ENCODE measurements at regions not wholly inside any gene's neighbourhood (a gene's known extent, or its start where the extent isn't known, plus 50 kb on each side); places are given as distances from the start of the nearest gene placed in this dataset.

DNA sequence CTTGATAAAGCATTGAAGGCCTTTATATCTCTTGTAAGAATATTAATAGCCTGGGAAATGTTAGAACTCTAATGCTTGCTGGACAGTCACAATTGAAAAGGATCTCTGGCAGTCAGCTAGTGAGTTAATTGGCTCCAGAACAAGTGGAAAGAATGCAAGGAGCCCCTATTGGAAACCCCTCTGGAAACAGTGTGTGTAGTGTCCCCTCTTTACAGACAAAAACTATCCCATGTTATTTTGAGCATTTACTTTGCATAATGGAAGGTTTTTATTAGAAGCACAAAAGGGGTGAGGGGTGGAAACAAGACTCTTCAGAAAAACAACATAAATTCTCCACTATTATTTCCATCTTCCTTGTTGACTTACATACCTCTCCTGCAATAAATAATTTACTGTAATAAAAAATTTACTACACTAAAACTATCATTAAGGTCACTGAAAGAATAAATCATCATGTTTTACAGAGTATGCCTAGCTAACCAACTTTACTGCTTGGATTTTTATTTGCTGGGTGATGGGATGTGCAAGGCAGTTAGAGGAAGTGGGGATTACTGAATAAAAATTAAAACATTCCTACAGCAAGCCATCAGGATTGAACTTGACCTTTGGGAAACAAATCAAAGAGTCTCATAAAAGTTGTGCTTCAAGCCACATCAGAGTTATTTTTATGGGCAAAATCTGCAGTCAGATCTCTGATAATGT, 610.4 kb downstream of the TBC1D4 start:
- Histone ChIP-seq H3K4me3 (no peak overlapping the region), H3K36me3 (no peaks in the 10 kb centered on the region), H3K4me1 (no peaks in the 10 kb centered on the region), H3K9me3 (no peaks in the 10 kb centered on the region), H3K27me3 (ENCODE audit: low read depth) (no peaks in the 10 kb centered on the region), H3K27ac (no peak overlapping the region)
- TF ChIP-seq, protein P1, sequence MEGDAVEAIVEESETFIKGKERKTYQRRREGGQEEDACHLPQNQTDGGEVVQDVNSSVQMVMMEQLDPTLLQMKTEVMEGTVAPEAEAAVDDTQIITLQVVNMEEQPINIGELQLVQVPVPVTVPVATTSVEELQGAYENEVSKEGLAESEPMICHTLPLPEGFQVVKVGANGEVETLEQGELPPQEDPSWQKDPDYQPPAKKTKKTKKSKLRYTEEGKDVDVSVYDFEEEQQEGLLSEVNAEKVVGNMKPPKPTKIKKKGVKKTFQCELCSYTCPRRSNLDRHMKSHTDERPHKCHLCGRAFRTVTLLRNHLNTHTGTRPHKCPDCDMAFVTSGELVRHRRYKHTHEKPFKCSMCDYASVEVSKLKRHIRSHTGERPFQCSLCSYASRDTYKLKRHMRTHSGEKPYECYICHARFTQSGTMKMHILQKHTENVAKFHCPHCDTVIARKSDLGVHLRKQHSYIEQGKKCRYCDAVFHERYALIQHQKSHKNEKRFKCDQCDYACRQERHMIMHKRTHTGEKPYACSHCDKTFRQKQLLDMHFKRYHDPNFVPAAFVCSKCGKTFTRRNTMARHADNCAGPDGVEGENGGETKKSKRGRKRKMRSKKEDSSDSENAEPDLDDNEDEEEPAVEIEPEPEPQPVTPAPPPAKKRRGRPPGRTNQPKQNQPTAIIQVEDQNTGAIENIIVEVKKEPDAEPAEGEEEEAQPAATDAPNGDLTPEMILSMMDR (IDR thresholded peaks at IDR 0.05): no peak
- DNase-seq (no peak), ATAC-seq (no peak)
- intact Hi-C loops (cut with DNase I): no loop called here

DNA sequence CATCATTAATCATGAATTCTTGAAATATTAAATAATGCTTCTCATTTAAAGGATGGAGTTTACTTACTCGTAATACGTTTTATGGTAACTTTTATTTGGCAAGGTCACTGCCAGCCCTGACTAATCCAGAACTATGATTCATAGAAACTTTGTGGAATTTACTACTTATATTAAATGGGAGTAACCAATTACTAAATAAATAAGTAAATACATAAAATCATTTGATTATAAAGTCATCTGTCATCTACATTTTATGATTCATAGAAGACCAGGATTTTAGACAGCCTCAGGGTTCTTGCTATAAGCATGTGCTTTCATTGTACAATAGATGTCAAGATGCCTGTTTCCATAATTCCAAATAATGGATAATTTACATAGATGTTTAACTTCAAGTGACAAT, 611.1 kb downstream of the TBC1D4 start:
- no peak for DNase-seq
- Histone ChIP-seq H3K27me3 (ENCODE audit: low read depth) (no peaks in the 10 kb centered on the region), H3K4me3 (no peak overlapping the region), H3K36me3 (no peaks in the 10 kb centered on the region), H3K9me3 (no peaks in the 10 kb centered on the region), H3K4me1 (no peaks in the 10 kb centered on the region), H3K27ac (no peak overlapping the region)
- no peak for ATAC-seq
- intact Hi-C loops (cut with DNase I): no loop called here
- TF ChIP-seq, protein P1 (IDR thresholded peaks at IDR 0.05): no peak

DNA sequence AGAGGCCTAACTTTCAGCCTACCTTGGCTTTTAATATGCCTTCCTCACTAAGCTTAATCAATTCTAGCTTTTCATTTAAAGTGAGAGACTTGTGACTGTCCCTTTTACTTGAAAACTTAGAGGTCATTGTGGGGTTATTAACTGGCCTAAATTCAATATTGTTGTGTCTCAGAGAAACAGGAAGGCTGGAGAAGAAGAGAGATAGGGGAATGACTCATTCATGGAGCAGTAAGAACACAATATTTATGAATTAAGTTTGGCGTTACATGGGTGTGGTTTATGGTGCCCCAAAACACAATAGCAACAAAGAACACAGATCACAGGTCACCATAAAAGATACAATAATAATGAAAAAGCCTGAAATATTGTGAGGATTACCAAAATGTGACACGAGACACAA, 612.1 kb downstream of the TBC1D4 start:
- TF ChIP-seq, protein P1 (IDR thresholded peaks at IDR 0.05): no peak
- H3K9me3 ChIP-seq: no peaks in the 10 kb centered on the region
- ATAC-seq (no peak), DNase-seq (no peak)
- H3K4me1 ChIP-seq: no peaks in the 10 kb centered on the region
- intact Hi-C loops (cut with DNase I): no loop called here
- no peak overlapping the region for H3K27ac ChIP-seq
- no peaks in the 10 kb centered on the region for H3K27me3 ChIP-seq (ENCODE audit: low read depth)
- no peak overlapping the region for H3K4me3 ChIP-seq
- no peaks in the 10 kb centered on the region for H3K36me3 ChIP-seq

DNA sequence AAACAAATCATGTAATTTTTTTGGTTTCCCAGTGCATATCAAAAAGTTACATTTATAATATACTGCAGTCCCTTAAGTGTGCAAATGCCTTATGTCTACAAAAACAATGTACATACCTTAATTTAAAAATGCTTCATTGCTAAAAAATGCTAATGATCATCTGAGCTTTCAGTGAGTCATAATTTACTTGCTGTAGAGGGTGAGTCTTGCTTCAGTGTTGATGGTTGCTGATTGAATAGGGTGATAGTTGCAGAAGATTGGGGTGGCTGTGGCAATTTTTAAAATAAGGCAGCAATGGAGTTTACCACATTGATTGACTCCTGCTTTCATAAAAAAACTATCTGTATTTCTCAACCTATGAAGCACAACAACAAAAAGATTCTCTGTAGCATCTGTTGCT, 613.9 kb downstream of the TBC1D4 start:
- no peaks in the 10 kb centered on the region for H3K36me3 ChIP-seq
- TF ChIP-seq, protein P1 (IDR thresholded peaks at IDR 0.05): no peak
- H3K4me3 ChIP-seq: no peak overlapping the region
- no peaks in the 10 kb centered on the region for H3K9me3 ChIP-seq
- DNase-seq: no peak
- intact Hi-C loops (cut with DNase I): no loop called here
- no peaks in the 10 kb centered on the region for H3K4me1 ChIP-seq
- no peak for ATAC-seq
- H3K27ac ChIP-seq: no peak overlapping the region
- no peaks in the 10 kb centered on the region for H3K27me3 ChIP-seq (ENCODE audit: low read depth)

DNA sequence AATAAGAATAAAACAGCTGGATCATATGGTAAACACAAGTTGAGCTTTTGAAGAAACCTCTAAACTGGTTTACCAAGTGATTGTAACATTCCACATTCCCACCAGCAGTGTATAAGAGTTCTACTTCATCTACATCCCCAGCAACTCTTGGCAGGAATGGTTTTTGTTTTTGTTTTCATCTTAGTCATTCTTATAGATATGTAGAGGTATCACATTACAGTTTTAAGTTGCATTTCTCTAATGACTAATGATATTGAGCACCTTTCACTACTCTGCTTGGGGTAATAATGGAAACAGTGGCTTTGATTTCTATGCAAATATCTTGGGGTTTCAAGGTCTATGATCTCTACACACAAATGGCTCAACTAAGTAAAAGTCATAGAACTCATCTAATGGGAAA, 614.5 kb downstream of the TBC1D4 start:
- no peak overlapping the region for H3K27ac ChIP-seq
- TF ChIP-seq, protein P1 (IDR thresholded peaks at IDR 0.05): no peak
- intact Hi-C loops (cut with DNase I): no loop called here
- H3K9me3 ChIP-seq: no peaks in the 10 kb centered on the region
- H3K27me3 ChIP-seq (ENCODE audit: low read depth): no peaks in the 10 kb centered on the region
- no peaks in the 10 kb centered on the region for H3K36me3 ChIP-seq
- no peak overlapping the region for H3K4me3 ChIP-seq
- DNase-seq (no peak), ATAC-seq (no peak)
- no peaks in the 10 kb centered on the region for H3K4me1 ChIP-seq

Measured in lower lobe of right lung (tissue), 2 donors.